Breast epithelium (tissue), 3 donors: ENCODE measurements at regions not wholly inside any gene's neighbourhood (a gene's known extent, or its start where the extent isn't known, plus 50 kb on each side); places are given as distances from the start of the nearest gene placed in this dataset.

Experiments
- POLR2A ChIP-seq: fragments of 450-650 bp; IDR thresholded peaks from one replicate; pipeline ENCODE4 v1.6.1; 2016; ENCODE audit warnings: antibody characterized with exemption, mild to moderate bottlenecking, moderate library complexity
- POLR2AphosphoS5 ChIP-seq, 3 donors: sonication (generic); formaldehyde crosslinking; IDR thresholded peaks; one replicate each; pipeline ENCODE4 v1.6.1; 2017; ENCODE audit warnings: antibody characterized with exemption in 3 of 3
- TF ChIP-seq, protein P1 (sequence below), 3 donors: fragments of 450-650 bp; IDR thresholded peaks; one replicate each; pipeline ENCODE4 v1.5.1; 2016 to 2017; ENCODE audit warnings: antibody characterized with exemption in 3 of 3, mild to moderate bottlenecking in 3 of 3, moderate library complexity in 3 of 3

GRCh38 chr18:54714851-54715250 is 113.4 kb upstream of the RAB27B start:
- TF ChIP-seq, protein P1, sequence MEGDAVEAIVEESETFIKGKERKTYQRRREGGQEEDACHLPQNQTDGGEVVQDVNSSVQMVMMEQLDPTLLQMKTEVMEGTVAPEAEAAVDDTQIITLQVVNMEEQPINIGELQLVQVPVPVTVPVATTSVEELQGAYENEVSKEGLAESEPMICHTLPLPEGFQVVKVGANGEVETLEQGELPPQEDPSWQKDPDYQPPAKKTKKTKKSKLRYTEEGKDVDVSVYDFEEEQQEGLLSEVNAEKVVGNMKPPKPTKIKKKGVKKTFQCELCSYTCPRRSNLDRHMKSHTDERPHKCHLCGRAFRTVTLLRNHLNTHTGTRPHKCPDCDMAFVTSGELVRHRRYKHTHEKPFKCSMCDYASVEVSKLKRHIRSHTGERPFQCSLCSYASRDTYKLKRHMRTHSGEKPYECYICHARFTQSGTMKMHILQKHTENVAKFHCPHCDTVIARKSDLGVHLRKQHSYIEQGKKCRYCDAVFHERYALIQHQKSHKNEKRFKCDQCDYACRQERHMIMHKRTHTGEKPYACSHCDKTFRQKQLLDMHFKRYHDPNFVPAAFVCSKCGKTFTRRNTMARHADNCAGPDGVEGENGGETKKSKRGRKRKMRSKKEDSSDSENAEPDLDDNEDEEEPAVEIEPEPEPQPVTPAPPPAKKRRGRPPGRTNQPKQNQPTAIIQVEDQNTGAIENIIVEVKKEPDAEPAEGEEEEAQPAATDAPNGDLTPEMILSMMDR (IDR thresholded peaks at IDR 0.05): no peak
- TF ChIP-seq POLR2A (no peak), POLR2AphosphoS5 (IDR thresholded peaks at IDR 0.05) (no peak)
